ENCODE measurements at regions not wholly inside any gene's neighbourhood (a gene's known extent, or its start where the extent isn't known, plus 50 kb on each side); places are given as distances from the start of the nearest gene placed in this dataset.

GRCh38 chrY:19042306-19042958 is 268.9 kb upstream of the HSFY2 start:
- no peak for DNase-seq

DNA sequence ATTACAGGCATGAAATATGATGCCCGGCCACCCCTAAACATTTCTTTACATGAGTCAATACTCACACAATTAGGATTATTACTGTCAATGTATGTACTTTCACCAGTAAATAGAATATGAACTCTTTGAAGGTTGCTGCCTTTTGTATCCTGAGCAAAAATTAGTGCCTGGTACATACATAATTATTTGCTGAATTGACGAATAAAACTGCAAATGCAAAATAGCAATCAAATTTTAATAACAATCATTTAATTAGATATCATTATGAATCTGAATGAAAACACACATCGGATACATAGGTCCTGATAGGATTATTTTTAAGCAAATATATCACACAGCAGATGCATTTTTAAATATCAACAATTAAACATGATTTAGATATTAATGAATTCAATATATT is 253.1 kb upstream of the HSFY2 start:
- DNase-seq, result no peak

DNA sequence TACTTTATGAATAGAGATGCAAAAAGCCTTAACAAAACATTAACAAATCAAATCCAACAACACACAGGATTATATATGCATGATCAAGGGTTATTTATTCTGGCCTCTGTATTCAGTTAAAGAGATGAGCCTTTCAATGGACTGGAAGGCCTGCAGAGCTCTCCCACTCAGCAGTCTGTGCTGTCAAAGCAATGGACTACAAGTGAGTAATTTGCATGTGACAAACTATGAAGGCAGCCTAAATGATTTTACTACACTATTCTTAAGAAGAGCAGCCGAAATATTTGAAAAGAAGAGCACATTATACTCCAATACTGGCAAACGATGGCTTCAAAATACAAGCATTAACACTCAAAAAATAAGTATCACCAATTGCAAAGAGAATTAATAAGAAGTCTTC is 250.4 kb upstream of the HSFY2 start:
- DNase-seq, result no peak

GRCh38 chrY:19020193-19020592 is 246.7 kb upstream of the HSFY2 start:
- no peak for DNase-seq

DNA sequence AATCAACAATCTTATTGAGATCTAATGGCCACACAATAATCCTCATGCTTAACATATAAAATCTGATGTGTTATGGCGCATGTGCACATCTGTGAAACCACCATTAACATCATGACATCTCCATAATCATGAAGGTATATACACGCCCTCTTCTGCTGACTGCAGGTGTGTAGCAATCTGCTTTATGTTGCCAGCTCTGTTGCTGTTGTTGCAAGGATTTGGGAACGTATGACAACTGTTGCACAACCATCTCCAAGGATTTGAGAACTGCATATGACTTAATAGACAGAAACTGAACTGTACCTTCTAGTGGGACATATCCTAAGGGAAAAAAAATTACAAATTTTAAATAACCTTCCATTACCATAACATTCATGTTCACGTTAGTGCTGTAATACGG is 243.5 kb upstream of the HSFY2 start:
- DNase-seq, result no peak

- no peak for DNase-seq
Measured at GRCh38 chrY:19015854-19016253, 242.3 kb upstream of the HSFY2 start.

GRCh38 chrY:19015213-19015612 is 241.7 kb upstream of the HSFY2 start:
- DNase-seq, result no peak

DNA sequence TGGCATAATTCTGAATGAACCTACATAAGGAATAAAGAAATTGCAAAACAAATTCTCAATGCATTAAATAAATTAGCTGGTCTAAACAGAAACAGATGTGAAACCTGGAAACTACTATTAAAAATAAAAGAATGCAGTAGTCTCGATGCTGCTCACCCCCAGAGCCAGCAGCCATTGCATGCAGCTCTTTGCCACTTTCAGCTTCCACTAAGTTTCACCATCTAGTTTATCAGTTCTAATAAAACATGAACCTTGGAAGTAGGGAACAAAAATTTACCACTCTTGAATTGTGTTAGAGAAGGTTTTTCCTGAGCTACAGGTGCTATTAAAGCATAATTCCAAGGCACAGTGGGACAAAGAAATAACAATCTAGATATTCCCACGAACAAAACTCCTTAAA is 239.4 kb upstream of the HSFY2 start:
- peak; percentile 3 for DNase-seq

GRCh38 chrY:19011605-19012090 is 238.1 kb upstream of the HSFY2 start:
- no peak for DNase-seq

- DNase-seq, result no peak
Measured at GRCh38 chrY:19006234-19006633, 232.7 kb upstream of the HSFY2 start.

DNA sequence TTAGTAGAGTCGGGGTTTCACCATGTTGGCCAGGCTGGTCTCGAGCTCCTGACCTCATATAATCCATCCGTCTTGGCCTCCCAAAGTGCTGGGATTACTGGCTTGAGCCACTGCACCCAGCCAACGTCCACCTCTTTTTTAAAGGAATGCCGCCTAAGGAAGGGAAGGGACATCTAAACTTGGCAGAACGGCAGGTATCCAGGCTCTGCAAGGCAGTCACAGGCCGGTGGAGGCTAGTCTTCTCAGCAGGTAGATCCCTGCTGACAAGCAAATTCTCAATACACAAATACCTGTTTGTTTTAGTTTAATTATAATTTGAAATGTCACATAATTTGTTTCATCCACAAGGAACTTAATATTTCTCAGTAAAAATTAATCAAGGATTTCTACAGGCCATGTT is 232.0 kb upstream of the HSFY2 start:
- DNase-seq, result no peak

DNA sequence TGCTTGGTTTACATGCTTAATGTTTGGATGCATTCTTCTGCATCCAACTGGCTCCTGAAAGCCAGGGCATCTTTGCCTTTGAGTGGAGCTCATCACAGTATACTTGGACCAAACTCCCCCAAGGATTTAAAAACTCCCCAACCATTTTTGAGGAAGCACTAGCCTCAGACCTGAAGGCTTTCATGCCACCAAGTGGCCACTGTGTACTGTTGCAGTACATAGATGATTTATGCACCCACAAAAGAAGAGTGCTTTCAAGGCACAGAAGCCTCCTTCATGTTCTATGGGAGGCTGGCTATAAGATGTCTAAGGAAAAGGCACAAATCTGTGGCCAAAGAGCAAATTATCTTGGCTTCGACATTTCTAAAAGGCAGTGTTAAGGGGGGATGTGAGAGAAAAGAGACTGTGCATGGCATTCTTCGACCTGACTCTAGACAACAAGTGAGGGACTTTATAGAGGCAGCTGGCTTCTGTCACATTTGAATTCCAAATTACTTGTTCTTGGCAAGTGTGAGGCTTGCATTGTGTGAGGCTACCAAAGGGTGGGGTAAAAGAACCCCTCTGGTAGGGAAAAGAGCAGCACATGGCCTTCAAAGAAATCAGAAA is 224.2 kb upstream of the HSFY2 start:
- DNase-seq, result no peak

DNA sequence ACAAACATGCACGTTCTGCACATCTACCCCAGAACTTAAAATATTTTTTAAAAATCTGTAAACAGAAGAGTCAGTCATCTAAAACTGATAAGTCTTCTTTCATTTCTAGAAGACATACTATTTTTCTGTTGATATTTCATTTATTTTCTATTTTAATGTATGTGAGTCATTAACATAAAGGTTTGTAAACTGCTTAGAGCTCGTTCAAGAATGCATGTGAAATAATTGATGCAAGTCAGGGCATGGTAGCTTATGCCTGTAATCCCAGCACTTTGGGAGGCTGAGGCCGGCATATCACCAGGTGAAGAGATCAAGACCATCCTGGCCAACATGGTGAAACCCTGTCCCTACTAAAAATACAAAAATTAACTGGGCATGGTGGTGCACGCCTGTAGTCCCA is 219.9 kb upstream of the HSFY2 start:
- no peak for DNase-seq

- peak; percentile 1 for DNase-seq
Measured at GRCh38 chrY:18992684-18993083, 219.1 kb upstream of the HSFY2 start.

- no peak for DNase-seq
Measured at GRCh38 chrY:18989356-18989755, 215.8 kb upstream of the HSFY2 start.

GRCh38 chrY:18966001-18966400 is 192.5 kb upstream of the HSFY2 start:
- DNase-seq, result no peak

DNA sequence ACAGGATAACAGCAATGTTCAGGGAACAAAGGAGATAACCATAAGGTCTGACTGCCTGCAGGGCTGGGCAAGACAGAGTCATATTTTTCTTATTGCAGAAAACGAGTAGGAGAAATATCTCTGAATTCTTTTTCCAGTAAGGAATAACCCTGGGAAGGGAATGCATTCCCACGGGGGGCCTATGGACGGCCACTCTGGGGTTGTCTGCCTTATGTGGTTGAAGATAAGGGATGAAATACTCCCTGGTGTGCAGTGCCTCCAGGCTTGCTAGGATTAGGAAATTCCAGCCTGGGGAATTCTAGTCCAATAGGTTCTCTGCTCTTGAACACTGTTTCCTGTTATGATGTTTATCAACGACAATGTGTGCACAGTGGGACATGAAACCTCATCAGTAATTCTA is 185.3 kb upstream of the HSFY2 start:
- peak; percentile 33 for DNase-seq

GRCh38 chrY:18951657-18952435 is 178.3 kb upstream of the HSFY2 start:
- peak; percentile 1 for DNase-seq

GRCh38 chrY:18951019-18951418 is 177.5 kb upstream of the HSFY2 start:
- no peak for DNase-seq

DNA sequence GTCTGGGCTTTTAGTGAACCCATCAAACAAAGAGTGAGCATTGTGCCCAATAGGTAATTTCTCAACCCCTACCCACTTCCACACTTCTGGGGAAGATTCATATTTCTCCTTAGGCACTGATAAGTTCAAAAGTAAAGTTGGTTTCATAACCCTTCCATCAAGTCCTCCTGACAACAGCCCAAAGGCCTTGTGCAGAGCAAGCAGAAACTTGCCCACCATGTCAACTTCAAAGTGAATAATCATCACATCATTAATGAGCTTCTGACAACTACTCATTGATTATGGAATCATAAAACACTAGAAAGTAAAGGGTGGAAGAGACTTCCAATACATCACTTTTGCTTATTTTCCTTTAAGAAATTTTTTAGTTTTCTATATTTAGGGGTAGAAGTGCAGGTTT is 163.3 kb upstream of the HSFY2 start:
- DNase-seq, result no peak

GRCh38 chrY:18919256-18919655 is 145.7 kb upstream of the HSFY2 start:
- no peak for DNase-seq

DNA sequence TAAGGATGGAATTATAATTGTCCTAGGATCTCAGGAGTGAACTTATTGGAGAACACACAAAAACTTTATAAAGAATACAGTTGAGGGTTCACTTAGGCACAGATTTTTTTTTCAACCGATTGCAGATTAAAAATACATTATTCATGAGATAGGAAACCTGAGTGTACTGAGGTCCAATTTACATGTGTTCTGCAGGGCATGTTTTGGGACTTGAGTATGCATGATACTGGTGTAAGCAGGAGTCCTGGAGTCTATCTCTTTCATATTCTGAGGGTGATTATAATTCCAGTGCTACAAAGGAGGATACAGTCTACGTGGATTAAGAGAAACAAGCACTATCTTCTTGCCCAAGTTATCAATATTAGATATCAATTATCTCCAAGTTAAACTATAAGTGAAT is 139.3 kb upstream of the HSFY2 start:
- DNase-seq, result no peak

- DNase-seq, result peak; percentile 66
Measured at GRCh38 chrY:18909846-18910245, 136.3 kb upstream of the HSFY2 start.

DNA sequence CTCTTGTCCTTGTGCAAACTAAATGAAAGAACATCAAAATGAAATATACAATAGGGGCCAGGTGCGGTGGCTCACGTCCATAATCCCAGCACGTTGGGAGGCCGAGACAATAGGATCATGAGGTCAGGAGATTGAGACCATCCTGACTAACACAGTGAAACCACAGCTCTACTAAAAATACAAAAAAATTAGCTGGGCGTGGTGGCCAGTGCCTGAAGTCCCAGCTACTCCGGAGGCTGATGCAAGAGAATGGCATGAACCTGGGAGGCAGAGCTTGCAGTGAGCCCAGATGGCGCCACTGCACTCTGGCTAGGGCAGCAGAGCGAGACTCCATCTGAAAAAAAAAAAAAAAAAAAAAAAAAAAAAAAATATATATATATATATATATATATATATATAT is 132.7 kb upstream of the HSFY2 start:
- DNase-seq, result peak; percentile 42
